Kidney glomerular epithelial cell (primary cell): ENCODE measurements at regions not wholly inside any gene's neighbourhood (a gene's known extent, or its start where the extent isn't known, plus 50 kb on each side); places are given as distances from the start of the nearest gene placed in this dataset.

ENCODE experiments used
- DNase-seq: peaks from one replicate; lab custom pipeline; 2025; lab: John Stamatoyannopoulos, UW

DNA sequence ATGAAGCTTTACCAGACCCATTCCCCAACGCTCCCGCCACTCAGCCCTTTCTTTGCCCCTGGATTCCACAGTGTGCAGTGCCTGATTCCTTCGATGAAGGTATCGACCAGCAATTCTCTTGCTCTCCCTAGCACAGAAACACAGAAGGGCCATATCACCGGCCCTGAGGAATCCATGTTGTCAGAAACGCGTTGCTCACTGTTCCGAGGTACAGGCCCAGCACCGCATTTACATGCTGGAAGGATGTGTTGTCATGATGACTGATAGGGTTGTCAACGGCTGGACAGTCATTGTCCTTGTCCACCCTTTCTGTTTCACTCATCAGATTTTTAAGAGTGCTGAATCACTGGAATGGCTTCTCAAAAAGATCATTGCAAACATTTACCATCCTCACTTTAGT lies 57.2 kb upstream of the GPR6 start:
- DNase-seq, result no peak

DNA sequence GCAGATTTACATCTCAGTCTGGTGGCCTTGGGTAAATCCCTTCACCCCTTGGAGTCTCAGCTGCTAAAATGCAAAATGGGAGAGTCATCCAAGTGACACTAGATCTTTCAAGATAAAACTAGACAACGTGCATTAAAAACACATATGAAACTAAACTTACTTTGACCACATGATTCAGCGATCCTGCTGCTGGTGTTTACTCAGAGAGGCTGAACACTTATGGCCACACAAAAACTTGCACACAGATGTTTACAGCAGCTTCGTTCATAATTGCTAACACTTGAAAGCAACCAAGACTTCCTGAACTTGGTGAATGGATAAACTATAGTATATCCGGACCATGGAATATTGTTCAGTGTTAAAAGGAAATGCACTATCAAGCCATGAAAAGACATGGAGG lies 55.3 kb upstream of the GPR6 start:
- no peak for DNase-seq

GRCh38 chr6:109925075-109925474 lies 53.0 kb upstream of the GPR6 start:
- no peak for DNase-seq

GRCh38 chr6:109927052-109927451 lies 51.1 kb upstream of the GPR6 start:
- DNase-seq, result no peak
